Stimulated activated CD8-positive, alpha-beta memory T cell treated with anti-CD3 and anti-CD28 coated beads, Interleukin-7, amount 100 ng/mL, for 1 hour (primary cell): ENCODE measurements at regions not wholly inside any gene's neighbourhood (a gene's known extent, or its start where the extent isn't known, plus 50 kb on each side); places are given as distances from the start of the nearest gene placed in this dataset.

Experiments used
- DNase-seq, 2 donors: peaks; one replicate each; pipeline ENCODE4 v3.0.0-alpha.2; 2020; ENCODE audit warnings: low read depth in 2 of 2

DNA sequence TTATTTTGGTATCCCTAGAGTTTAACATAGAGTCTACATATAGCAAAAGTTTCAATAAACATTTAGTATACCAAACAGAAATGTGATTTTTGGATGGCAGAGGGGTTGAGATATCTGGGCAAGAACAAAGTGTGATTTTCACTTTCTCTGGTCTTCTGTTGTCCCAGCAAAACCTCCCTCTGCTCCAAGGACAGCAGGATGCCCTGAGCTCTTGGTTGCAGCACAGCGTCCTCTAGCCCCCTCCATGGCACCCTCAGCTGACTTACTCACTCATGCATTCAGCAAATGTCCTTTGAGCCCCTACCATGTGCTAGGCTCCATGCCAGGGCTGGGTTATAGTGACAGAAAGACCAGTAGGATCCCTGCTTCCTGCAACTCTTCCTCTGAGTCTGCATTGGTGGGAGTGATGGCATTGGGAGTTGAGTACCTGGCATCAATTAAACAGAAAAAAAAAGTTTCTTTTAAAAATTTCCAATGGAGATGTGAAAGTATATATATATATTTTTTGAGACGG, 104.8 kb upstream of the UBL3 start:
- DNase-seq = no peak

DNA sequence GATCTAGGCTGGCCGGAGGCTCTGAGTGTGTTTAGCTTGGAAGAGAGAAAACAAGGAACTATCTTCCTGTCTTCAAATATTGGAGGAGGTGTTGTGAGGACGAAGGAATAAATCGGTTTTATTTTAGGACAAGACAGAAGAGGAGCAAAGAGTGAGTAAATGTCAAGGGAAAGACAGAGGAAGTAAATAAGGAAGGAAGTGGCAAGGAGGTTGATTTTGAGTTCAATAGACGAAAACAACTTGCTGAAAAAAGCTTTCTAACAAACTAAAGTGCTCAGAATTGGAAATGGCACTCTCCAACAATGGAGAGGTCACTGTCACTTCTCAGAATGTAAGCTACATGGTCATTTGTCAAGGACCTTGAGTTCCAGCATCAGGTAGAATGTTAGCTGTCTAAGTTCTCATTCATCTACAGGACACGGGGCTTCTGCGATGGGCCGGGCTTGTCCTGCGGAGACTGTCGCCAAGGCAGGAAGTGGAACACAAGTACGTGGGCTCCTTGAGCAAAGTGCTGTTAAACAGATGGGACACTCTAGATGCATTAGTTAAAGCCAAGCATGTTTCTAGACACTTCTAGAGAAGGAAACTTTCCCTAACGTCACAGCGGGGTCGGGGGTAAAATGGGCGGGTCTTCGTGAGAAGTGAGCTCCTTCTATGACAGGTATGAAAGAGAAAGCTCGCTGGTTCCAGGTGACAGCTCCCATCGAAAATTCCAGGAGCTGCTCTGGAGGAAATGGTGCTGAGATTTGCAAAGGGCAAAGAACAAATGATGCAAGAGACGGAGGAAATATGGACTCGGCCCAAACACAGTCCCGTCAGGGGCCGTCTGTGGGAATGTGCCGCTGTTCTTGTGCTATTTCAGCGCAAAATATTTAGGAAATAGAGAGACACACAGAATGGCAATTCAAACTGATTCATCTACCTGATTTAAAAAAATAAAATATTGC, 103.9 kb upstream of the UBL3 start:
- DNase-seq = peak in 1 of 2 donors; percentile 20

DNA sequence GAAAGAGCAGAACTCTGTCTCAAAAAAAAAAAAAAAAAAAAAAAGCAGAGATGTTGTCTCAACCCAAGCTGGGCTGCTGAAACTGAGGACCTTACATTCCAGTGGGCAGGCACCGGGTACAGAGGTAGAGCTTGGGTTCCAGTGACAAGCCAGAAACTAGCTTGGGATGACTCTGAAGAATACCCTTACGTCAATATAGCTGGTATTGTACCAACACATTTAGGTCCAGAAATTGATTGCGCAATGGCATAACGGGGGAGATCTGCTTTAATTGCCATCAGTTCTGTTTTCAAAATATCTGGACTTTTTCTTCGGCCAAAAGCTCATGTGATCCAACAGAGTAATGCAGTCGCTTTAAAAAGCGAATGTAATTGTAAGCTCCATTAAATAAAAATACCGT, 103.1 kb upstream of the UBL3 start:
- DNase-seq = no peak

DNA sequence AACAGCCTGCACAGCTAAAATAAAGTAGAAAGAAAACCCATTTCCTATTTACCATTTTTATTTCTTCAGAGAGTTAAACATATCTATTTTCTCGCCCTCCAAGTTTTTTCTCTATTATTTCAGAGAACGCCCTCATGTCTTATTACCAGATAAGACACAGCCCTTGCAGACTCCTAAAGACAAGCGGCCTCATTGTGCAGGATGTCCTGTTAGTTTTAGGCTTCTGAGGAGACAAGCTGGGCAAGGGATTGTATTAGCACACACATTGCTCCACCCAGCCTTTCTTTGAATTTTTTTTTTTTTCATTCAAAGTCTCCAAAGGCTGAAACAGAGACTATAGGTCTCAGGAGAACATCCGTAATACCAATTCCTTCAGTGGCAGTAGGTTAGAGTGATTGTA, 101.8 kb upstream of the UBL3 start:
- no peak for DNase-seq

DNA sequence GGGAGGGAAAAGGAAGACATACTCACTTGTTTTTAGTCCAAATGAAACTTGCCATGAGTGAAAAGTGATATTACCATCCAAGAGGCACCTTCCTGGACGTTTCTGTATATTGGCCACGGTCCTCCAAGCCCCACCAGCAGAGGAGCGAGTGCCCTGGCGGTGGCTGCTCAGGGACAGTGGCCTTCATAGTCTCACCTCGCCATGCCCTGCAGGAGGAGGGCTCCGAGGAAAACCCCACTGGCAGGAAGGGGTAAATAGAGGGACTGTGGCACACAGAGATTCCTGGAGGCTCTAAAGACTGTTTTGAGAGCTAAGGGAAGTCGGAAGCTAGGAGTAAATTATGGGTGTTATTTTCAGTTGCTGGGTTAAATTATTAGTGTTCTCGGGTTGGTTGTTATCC, 98.4 kb upstream of the UBL3 start:
- DNase-seq = no peak

DNA sequence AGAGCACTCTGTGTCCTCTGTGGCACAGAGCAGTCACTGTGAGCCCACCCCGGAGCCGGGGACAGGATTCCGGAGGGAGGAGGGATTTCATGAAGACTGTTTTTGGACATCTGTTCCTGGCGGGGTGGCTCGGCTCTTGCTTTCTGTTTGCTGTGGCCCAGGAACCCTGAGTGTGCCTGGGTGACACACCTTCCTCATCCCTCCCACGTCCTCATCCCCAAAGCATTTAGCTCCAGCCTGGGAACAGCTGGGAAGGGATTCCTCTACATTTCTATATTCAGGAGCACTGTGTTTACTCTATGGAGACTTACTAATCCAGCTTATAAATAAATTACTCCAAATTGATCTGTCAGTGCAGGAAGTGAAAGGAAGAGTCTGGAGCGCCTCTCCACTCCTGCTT, 97.8 kb upstream of the UBL3 start:
- no peak for DNase-seq

DNA sequence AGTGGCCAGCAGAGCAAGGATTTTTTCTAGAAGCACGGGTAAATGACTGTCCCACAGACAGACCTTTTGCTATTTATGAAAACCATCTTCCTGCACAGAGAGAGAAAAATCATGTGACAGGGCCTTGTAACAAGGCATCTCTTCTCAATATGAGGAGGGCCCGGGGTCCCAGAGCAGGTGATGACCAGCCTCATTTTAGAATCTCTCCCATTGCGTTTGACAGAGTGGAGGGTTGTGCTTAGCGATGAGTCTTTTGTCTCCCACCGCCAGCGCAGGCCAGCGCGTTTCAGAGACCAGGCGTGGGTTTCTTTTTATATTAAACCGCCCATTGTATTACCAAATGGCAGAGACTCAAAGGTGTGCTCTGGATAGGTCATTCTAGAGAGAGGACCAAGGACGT, 97.4 kb upstream of the UBL3 start:
- no peak for DNase-seq

DNA sequence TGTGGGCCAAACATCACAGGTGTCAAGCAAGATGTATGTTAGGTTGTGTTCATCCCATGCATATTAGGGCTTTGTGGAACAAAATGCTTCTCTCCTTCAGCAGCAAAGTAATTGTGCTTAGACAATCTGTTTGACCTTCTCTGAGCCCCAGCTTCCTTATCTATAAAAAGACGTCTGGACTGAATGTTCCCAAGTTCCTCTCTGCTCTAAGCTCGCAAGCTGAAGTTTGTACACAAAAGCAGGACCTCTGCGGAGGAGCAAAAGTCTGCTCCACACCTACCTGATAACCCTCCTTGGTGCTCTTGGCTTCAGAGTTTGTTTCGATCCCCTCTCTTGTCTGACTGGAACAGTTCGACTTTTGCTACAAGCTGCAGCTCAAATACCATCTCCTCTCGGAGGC, 95.7 kb upstream of the UBL3 start:
- DNase-seq = no peak

DNA sequence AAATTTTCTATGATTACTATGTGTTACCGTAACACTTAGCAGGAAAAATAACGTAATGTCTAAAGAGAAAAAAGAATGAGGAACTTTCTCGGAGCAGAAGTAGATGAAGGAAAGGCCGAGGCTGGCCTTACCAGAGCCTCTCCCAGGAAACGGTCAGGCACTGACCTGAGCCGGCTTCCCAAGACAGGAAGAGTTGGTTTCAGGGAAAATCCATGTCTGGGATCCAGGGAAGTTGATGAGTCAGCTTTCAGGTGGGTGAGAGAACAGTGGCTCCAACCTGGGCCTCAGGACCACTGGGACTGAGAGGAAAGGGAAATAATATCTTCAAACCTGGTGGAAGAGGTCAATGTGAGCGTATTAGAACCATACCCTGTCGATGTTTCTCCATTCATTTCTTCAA, 93.3 kb upstream of the UBL3 start:
- DNase-seq = no peak

DNA sequence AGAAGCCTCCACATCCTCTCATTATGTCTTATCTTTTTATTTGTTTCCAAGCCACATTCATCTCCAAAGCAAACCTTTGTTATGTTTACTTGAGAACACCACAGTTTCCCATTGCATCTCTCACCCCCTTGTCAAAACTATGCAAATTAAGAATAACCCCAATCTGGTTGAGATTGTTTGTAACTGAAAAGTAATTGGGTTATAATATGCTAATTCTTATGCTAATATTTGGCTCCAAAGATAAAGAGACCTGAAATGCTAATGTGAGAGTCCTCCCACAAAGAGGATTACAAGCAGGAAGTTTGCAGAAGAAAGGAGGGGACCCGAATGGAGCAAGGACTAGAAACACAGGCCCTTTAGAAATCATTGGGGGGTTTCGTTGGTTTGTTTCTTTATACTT, 92.9 kb upstream of the UBL3 start:
- no peak for DNase-seq

DNA sequence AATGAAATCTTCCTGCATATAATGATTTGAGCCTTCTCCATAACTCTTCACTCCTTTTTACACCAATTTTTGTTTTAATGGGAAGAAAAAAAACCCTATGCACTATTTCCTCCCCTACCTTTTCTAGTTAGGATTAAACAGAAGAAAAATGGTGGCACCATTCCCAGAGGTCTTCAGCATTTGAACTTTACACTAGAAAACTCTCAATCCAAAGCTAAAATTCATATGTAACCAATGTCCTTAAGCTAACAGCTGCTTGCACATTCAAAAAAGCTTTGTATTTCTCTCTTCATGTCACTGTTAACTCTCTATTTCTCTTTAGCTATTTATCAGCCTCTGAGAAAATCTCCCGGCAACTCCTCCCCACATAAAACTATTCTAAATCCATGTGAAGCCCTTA, 90.3 kb upstream of the UBL3 start:
- no peak for DNase-seq

DNA sequence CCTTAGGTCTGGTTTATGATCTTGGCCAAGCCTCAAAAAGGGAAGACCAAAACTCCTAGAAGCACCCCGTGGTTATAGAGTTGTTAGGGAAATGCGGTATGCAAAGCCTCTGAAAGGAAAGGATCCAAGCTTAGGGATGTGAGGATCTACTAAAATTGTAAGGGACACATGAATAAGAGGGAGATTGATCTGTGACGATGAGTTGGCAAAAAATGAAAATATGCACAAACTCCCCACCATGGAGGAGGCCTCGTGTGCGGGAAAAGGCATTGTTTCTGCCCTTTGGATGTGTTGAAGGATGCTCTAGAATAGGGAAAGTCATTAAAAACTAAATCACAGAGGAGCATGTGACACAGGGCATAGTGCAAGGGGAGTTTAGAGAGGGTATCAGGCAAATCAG, 88.7 kb upstream of the UBL3 start:
- DNase-seq = no peak

DNA sequence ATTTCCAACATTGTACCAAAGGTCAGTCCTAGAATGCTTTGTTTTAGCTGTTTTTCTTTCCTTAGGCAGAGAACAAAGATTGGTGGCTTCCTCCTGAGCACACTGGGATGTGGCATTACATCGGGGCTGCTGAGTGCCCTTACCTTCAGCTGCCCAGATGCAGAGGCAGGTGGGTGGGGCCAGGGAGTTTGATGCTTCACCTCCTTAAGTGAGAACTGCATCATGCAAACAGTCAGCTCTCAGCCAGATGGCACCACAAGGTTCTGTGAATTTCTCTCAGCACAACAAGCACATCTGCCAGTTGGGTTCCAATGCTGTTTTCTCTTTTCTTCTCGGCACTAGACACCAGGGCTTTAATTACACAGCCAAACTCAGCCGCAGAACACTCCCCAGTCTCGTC, 87.4 kb upstream of the UBL3 start:
- DNase-seq = no peak

DNA sequence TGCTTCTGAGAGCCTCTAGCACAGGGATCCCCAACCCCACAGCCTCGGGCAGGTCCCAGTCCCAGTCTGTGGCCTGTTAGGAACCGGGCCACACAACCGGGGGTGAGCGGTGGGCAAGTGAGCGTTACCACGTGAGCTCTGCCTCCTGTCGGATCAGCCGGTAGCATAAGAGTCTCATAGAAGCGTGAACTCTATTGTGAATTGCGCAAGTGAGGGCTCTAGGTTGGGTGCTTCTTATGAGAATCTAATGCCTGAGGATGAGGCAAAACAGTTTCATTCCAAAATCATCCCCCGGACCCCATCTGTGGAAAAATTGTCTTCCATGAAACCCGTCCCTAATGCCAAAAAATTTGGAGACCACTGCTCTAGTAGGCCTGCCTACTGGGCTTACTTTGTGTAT, 87.0 kb upstream of the UBL3 start:
- no peak for DNase-seq

DNA sequence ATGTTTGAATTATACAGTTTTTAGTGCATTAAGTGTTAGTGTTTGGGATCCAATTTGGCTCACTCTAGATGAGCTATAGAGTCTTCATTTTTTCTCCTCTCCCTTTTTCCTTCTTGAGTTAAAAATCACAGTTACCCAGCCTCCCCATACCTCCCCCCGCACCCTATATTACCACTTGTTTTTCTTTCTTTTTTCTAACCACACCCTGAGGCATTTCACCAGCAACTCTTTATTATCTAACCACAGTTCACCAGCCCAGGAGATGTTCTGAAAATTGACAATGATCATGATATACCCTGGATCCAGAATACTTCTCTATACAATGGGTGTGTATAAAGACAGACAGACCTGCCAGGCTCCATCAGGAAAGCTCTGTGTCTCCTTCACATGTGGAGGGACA, 86.5 kb upstream of the UBL3 start:
- DNase-seq = no peak

DNA sequence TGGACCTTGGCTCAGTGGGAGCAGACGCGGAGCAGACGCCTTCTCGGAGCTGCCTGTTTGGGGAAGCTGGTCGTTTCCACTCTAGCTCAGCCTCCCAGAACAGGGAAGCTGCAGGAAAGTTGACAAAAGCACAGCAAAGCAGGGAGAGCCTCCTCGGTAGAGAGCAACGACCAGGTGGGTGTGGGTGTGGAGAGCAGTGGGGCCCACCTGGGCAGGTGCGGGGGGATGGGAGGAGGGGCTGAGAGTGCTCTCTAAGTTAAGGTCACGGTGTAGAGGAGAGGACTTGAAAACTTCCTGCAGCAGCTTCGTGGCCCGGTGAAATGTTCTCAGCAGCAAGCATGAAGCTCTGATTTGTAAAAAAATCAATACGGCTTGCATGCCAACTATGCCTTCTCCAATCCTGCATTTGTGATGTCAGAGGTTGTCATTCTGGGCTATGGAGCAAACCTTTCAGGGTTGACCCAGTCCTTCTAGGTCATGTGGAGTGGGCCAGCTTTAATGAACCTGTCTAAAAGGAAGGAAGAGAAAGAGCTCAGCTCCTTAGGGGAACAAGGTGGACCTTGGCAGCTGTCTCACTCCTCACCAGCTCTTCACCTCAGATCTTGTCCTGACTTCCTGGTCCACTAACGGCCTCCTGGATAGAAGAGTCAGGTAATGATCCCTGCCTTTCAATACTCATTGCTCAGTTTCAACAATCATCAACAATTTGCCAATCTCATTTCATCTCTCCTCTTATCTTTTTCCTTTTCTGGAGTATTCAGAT, 85.8 kb upstream of the UBL3 start:
- DNase-seq = no peak

DNA sequence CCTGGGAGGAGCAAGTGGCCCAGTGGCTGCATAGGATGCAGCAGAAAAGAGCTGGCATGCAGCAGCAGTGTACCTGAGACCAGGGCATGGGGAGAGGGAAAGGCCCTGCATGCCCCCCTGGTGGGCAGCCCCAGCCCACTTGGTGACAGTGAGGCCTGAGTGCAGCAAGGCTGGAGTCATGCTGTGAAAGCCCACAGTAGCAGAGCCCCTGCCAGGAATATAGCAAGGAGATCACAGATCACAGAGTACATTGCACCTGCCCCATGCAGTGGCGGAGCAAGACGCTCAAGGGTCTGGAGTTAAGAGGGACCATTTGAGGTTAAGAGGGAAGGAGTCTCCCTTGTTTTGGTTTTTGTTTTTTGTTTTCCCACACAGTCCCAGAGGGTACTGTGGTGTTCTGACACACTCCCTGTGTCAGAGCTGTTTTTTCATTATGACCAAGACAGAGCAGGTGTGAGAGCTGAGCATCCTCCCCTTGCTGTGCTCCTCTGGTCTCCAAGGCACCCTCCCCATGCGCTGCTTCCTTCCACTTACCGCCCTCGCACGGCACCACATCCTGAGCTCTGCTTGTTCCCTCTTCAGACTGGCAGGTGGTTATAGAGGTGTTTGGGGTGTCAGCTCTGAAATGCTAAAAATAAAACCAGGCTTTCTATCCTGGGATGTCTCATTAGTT, 85.0 kb upstream of the UBL3 start:
- peak in 1 of 2 donors; percentile 31 for DNase-seq

DNA sequence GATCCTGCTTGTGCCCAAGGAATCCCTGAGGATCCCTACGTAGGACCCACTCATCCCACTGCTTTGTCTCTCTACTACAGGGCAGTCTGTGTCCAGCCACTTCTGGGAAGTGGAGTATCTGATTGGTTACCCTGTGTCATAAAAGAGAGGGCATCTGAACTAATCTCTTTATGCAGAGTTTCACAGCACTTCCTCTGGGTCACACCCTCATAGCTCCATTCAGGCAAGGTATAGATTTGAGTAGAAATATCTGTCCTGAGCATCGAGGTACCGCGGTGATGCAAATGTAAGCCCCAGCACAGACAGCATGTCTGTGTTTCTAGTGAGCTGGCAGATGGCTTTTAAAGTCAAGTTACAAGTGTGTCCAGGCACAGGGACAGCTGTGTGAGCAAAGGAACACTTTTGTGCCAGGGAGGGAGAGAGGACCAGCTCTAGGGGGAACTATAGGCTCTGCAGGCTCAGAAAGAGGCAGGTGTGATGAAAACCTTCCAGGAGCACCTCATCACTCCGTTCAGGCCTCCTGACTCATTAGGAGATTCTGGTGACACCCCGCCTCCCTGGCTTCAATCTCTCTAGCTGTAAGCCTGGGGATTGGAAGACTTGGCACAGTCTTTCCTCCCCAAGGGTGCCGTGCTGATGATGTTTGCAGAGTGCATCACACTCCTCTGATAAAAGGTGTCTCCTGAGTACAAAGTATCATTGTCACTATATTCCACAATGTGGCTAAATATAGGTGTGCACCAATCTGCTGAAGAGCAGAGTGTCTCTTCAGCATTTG, 84.3 kb upstream of the UBL3 start:
- no peak for DNase-seq

DNA sequence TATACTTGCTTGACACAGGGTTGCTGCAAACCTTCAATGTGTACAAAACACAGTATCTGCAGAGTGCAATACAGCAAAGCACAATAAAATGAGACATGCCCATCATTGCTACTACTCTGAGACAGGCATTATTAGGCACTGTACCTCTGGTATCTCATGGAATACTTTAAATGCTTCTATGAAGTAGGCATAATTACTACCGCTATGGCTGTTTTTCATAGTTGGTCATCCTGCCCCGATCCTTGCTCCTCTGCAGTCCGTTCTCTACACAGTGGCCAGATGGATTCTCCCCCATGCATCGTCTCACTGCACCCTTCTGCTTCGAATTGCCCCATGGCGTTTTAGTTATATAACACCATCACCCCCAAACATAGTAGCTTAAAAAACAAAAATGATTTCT, 83.0 kb upstream of the UBL3 start:
- DNase-seq = no peak

DNA sequence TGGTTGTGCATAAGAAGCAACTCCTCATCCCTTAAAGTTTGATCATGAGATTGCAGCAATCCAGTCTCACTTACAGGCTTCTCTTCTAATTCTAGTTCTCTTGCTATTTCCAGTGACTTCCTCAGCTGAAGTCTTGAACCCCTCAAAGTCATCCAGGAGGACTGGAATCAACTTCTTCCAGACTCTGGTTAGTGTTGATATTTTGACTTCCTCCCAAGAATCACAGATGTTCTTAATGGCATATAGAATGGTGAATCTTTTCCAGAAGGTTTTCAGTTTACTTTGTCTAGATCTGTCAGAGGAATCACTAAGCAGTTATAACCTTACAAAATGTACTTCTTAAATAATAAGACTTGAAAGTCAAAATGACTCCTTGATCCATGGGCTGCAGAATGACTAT, 81.3 kb upstream of the UBL3 start:
- no peak for DNase-seq

DNA sequence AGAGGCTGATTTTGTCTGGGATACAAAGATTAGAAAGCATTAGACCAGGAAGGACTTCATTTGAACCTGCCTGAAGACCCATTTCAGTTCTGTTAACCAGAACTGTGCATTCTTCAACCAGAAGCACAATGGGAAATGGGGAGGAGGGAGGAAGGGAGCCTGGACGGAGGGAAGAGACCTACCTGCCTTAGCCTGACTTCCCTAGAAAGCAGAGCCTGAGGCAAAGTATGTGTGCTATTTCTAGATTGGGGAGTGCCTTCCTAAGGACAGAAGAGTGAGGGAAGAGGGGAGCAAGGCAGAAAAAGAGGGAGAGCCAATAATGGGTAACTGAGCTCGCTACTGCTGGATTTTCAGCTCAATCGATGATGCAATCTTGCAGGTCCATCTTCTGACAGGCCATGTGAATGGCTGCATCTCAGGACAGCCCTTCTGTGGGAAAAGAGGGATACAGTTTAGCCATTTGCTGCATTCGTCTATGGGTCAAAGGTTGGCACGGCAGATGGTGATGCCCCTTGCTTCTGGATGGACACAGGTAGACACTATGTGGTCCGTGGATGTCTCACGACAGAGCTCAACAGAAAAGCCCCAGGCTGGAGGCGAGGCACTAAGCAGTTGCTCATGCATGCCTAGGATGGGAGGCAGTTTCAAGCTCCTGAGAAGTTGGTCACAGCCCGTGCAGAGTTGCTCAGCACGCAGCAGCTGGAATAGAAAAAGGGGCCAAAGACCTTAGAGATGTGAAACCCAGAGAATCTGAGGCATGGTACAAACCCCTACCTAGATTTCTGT, 78.8 kb upstream of the UBL3 start:
- no peak for DNase-seq
